ENCODE measurements at regions not wholly inside any gene's neighbourhood (a gene's known extent, or its start where the extent isn't known, plus 50 kb on each side); places are given as distances from the start of the nearest gene placed in this dataset.

DNA sequence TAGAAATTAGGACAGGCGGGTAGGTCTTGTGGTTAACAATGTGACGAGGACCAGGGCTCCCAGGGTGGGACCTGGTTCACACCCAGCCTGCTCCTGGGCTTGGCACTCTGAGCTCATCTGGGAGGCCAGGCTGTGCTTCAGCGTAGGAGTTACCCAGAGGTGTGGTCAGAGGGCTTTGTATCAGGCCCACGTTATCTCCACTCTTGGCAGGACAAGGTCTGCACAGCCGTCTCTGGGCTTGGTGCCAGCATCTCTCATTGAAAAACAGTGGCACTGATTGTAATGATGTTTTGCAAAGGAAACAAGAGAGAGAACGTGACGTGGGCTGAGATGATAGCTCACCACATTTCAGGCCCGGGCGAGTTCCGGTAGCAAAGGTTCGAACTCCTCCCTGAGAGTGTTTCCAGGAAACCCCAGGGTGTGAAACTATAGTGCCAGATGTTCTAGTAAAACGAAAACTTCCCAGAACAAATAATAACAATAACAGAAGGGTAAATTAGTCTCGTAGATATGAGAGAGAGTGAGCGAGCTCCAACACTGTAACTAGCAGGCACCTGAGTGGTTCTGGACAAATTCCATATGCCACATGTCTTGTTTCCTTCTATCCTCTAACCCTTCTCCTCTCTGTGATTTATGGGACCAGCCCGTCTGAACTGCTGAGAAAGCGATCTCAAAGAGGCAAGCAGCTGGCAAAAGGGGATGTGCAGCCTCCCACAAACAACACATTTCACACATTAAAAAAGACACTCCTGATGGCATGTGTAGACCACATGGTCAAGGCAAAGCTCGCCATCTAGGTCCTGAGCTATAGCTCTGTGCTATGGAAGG is 227.3 kb downstream of the KTN1 start:
- TF ChIP-seq POLR2A (IDR thresholded peaks at IDR 0.05), result no peak
- TF ChIP-seq, protein P1, sequence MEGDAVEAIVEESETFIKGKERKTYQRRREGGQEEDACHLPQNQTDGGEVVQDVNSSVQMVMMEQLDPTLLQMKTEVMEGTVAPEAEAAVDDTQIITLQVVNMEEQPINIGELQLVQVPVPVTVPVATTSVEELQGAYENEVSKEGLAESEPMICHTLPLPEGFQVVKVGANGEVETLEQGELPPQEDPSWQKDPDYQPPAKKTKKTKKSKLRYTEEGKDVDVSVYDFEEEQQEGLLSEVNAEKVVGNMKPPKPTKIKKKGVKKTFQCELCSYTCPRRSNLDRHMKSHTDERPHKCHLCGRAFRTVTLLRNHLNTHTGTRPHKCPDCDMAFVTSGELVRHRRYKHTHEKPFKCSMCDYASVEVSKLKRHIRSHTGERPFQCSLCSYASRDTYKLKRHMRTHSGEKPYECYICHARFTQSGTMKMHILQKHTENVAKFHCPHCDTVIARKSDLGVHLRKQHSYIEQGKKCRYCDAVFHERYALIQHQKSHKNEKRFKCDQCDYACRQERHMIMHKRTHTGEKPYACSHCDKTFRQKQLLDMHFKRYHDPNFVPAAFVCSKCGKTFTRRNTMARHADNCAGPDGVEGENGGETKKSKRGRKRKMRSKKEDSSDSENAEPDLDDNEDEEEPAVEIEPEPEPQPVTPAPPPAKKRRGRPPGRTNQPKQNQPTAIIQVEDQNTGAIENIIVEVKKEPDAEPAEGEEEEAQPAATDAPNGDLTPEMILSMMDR (IDR thresholded peaks at IDR 0.05), result no peak

Measured in thyroid gland (tissue), 4 donors.